SIG-M5 treated with dmso at 0.1 percent for 504 hours (cell line): ENCODE measurements at regions not wholly inside any gene's neighbourhood (a gene's known extent, or its start where the extent isn't known, plus 50 kb on each side); places are given as distances from the start of the nearest gene placed in this dataset.

Experiments
- DNase-seq: peaks from one replicate; lab custom pipeline; 2025; ENCODE audit not compliant: unreplicated experiment; lab: John Stamatoyannopoulos, UW

DNA sequence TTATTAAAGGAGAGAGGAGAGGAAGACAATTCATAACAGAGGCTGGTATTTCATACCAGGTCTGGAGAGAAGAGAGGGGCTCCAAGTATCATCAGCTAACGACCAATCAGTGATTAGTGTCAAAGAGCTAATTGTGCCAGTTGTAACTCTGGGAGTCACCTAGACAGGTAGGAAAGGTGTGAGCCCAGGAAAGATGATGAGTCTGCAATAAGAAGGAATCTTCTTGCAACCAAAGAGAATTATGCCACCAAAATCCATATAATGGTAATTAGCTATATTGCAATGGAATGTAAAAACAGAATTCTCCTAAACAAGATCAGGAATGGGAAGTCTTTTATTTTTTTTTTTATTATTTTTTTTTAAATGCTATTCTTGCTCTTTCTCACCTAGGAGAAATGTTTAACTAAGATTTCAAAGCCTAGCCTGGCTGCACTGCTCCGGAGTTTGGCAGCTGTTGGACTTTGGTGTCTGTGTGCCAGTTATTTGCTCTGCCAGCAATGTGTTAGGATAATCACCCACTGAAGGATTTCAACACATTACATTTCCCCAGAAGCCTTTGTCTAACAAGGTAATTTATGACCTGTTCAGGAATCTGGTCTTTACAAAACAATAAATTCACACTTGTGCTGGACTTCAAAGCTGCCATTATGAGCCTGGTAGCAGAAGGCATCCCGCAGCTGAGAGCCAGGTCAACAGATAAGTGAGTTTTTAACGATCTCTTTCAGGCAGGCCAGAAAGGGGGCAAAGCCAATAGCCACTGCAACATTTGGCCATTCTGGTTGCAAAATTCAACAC, 89.4 kb downstream of the FOXB1 start:
- no peak for DNase-seq

DNA sequence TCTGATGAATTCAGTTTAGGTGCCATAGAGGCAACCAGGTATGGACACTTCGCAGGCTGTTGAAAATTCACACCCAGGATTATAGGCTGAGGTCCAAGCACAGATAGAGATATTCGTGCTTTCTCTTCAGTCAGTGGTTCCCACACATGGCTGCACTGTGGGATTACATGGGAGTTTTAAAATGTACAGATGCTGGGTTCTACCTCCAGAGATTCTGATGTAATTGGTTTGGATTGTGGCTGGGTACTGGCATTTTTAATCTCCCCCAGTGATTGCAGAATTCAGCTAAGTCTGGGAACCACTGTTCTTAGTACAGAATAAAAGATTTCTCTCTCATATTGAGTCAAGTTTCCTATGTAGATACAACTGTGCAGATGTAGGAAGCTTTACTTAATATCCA, 91.6 kb downstream of the FOXB1 start:
- DNase-seq: no peak

DNA sequence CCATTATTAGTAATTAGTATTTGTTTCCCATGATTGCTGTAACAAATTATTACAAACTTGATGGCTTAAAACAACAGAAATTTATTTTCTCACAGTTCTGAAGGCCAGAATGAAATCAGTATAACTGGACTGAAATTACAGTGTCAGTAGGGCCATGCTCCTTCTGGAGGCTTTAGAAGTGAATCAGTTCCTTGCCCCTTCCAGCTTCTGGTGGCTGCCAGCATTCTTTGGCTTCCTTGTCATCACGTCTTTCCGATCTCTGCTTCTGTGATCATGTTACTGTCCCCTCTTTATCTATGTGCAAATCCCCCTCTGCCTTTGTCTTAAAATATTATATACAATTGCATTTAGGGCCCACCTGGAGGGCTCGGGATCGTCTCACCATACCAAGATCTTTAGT, 92.0 kb downstream of the FOXB1 start:
- DNase-seq: no peak

DNA sequence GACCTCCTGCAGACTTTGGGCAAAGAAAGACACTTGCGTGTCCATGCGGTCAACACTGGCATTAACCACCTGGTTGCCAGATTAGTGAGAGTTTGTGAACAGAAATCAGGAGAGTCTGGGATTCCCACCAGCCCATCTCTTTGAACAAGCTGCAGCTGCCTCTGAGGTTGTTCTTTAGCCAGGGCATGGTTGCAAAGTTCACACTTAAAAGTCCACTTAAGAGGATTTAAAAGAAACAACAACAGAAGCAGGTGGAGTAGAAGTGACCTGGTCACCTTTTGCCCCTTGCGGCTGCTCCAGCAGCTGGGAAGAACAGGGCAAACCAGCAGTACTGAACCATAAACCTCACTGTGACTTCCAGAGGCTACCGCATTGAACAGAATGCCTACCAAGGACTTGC, 97.3 kb downstream of the FOXB1 start:
- DNase-seq: no peak

DNA sequence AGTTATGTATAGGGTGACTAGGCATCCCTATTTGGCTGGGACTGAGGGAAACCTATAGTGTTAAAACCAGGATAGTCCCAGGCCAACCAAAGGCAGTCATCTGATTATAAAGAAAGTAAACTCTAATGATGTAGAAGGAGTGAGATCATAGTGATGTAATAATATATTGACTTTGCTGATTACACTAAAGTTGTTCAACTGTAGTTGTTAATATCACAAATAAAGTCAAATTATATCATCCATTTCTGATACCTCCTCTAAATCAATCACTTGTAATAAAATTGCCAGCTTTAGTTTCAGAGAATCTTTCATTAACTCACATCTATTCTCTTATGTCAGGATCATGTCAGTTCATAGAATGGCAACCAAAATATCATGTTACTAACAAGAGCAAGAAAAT, 98.6 kb downstream of the FOXB1 start:
- no peak for DNase-seq

DNA sequence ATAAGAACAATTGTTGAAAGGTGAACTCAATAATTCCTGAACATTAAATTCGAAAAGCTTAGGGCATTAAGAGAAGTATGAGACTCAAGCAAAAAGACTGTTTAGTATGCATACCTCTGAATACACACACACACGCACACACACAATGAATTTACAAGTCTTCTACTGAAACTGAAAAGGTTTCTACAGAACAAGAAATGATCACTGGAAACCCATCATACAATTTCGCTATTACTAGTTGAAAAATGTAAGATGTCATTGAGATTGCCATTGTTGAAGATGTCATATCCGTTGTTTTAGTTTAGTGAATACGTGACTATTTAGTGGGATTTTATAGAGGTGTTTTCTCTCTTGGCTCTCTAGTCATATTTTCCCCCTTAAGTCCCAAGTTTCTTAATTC, 106.8 kb downstream of the FOXB1 start:
- no peak for DNase-seq

DNA sequence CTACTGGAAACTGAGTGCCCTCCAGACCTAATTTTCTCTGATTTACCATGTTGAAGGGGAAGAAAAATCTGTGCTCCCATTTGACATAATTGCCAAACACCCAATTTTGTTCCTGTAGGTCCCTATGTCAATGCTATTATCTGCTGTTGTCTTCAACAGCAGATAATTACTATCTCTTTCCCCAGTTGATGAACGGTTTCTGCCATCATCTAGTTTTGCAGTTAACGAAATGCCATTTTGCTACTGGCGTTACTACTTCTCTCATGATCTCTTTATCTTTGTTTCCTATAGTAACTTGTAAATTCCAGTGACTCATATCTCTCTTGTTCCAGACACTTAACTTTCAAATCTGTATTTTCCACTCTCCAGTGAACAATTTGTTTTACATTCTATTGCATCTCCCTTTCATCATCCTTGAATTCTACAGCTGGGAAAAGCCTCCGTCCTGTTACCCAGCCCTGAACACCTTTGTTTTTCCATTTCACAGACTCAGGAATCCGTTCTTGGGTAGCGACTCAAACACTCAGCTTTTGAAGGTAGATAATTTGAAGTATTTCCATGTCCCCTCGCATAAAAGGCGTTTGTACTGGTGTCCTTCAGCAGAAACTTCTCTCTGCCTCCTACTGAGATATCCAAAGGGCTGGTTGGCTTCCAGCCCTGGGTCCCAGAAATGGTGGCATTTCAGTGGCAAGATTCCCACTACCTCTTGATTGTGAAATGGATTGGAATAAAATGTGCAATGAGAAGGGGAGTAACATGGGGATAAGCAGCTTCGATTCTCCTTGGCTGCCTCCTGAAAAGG, 111.7 kb downstream of the FOXB1 start:
- DNase-seq: no peak

DNA sequence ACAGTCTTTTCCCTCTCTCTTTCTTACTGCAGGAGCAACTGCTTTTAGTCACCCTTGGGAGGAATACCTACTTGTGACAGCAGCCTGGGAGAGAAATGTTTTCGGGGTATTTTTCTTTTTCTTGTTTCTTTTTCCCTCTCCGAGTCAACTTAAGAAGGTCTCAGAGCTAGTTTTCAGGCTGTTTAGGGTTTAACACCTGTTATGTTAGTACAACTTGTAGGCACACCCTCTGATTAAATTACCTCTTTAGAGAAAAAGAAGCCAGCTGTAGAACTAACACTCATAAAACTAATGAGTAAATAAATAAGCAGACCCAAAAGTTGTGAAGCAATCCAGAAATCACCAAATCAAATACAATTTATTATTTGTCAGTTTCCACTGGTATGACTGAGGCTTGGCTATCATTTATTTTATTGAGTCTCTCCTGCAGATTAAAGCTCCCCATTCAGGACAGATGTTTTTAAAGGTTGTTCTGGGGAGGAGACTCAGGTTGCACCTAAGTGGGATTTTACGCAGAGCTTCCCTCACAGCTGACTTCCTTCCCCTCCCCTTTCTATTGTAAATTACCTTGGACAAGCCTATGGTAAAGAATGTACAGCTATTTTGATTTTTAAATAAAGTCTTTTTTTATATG, 112.5 kb downstream of the FOXB1 start:
- DNase-seq: no peak

DNA sequence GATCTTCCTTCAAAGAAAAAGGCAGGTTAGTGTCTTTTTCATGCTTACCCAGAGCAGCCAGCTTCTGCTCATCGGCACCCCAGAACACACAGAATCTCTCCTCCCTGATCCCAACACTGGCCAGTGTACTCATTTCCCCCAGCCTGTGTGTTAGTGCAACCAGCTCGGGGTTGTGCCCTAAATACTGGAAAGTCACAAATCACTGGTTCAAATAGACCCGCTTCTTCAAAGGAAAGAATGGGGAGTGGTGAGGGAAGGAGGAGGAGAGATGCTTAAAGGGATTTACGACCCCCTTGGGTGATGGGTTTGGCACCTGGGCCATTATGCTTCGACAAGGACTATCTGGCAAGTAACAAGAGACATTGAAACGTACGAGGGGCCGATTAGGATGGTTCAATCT, 114.0 kb downstream of the FOXB1 start:
- no peak for DNase-seq

DNA sequence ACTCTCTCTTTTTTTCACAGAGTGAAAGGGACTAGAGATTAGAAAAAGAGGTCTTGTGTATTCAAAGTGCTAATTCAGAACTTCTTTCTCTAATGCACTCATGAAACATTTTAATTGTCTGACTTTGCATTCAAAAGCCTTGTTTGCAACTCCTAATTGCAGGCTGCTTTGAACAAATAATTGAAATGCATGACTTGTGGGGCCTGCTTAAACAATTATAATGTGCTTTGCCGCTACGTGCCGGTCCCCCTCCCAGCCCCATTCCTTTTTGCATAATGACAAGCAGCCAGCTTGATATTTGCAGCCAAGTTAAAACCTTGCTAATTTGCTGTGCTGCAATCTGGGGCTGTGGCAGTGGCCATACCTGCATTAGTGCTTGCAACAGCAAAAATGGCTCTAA, 114.5 kb downstream of the FOXB1 start:
- no peak for DNase-seq

DNA sequence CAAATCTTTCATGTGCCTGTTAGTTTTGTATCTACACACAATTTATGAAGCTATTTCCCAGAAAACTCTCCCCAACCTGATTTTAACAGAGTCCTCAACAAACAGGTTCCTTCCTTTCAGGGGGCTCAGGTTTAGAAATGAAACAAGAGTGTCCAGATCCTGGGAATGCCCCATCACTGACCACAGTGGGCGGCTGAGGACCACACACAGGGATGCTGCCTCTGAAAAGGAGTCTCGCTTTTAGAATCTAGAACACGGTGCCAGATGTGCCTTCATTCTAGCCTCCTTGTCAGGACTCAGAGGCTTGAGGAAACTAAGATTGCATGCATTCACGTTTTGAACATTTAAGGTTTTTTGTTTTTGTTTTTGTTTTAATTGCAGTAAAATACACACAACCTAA, 115.0 kb downstream of the FOXB1 start:
- no peak for DNase-seq

DNA sequence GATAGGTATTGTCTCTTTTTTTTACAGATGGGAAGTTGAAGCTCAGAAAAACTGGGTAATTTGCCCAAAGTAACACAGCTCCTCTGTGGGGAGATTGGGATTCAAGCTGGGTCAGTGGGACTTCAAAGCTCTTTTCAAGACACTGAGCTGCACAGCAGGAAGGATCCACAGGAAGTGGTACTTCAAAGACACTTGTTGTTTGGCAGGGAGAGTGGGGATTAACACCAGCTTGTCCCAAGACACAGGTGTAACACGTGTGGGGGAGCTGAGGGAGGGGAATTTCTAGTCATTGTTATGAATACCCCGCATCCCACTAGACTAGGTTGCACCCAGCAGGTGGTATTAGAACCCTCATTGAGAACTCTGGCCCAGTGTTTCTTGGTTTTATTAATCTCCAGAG, 116.0 kb downstream of the FOXB1 start:
- no peak for DNase-seq

DNA sequence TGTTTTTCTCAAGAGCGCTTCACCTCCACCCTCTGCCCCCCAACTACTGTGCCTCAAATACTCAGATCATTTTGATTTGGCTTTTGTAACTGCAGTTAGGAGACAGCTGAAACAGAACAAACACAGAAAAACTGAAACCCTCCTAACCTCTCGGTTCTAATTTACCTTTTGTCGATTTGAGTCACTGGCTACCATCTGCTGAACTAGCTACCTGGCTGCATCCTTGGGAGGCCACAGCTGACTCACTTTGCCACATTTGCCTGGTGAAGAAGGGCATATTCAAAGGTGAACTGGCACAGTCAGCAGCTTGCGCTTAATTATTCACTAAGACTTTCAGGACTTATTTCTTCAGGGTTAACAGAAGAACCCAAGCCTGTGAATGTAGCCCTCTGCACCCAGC, 117.7 kb downstream of the FOXB1 start:
- DNase-seq: no peak

DNA sequence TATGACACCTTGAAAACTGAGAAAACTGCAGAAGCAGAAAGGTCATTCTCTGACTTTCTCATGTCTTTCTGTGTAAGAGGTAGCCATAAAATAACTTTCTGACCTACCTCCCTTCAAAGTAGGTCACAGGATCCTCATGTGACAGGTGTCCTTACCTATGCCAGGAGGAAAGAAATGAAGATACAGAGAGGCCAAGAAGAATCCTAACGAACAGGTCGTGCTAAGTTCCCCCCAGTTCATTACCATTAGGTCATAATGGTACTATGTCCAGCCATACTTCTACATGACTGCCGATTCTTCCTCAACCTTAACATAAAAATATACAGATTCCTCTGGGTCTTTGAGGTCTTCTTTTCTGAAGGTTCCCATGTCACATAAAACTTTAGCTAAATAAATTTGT, 118.6 kb downstream of the FOXB1 start:
- no peak for DNase-seq

DNA sequence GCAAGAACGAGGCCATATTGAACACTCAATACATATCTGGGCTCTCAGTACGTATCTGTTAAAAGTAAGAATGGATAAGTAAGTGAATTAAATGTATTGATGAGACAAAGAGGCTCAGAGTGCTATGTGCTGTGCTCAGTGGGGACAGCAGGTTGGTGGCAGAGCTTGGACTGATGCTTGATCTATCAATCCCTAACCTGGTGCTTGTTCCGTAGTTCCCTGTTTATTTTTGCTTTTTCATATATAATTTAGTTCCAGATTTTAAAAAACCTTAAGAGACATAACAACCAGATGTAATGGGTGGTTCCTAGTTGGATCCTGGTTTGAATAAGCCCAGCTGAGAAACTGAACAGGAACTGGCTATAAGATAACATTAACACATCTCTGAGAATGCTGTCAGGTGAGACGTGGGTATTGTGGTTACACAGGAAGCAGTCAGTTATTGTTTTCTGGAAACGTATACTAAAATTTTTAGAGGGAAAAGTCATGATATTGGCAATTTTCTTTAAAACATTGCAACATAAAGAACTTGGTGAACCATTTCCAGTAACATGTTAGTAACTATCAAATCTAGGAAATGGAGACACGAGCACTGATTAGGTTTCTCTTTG, 120.5 kb downstream of the FOXB1 start:
- no peak for DNase-seq

DNA sequence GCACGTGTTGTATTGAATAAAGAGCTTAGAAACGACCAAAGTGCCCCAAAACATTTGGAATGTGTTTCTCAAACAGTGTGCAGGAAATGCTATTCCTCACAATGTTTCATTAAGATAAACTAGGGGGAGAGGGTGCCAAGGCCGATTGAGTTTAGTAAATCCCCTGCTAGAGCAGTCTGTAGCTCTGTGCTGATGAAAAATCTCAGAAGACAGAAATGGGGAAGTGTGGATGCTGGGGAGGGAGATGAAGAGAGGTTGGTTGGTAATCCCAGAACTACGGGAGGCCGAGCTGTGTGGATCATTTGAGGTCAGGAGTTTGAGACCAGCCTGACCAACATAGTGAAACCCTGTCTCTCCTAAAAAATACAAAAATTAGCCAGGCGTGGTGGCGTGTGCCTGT, 121.2 kb downstream of the FOXB1 start:
- no peak for DNase-seq

DNA sequence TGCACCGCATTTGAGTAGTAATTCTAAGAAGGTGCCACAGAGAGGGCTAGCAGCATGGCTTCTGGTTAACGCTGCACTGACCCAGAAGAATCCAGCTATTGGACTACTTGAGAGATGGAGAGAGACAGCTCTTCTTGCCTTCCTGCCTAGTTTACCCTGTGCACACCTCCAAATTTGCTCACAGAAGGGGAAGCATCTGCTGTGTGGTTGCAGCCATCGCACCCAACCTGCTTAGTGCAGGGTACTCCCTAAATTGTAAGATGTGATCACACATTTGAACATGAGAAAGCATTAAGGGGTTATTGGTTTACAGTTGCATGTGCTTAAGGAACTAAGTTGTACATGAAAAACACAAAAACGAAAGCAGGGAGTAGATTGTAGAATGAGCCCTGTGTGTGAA, 122.1 kb downstream of the FOXB1 start:
- DNase-seq: no peak

DNA sequence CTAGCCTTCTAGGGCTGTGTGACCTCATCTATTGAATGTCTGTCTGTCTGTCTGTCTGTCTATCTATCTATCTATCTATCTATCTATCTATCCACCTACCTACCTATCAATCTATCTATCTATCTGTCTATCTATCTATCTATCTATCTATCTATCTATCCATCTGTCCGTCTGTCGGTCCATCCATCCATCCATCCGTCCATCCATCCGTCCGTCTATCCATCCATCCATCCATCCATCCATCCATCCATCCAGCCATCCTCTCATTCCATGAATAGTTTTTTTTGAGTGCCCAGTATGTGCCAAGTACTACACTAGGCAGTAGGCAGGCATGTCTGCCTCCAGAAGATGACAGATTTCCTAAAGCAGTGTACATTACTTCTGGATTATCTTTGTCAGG, 122.5 kb downstream of the FOXB1 start:
- no peak for DNase-seq

DNA sequence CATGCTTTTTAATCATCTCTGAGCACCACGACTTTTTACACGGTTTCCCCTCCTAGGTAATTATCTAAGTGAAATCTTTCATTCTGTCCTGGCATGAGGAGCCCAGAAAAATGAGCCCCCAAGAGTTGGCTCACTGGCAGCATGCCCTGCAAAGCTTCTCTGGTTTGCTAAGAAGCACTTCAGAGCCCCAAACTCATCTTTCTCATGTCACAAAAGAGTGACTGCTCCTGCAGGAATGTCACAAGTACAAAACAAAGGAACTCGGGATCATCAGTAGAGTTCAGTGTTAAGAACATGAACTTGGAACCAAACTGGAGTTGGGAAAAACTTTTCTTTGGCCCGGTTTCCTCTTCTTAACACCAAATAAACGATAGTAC, 123.9 kb downstream of the FOXB1 start:
- DNase-seq: no peak

DNA sequence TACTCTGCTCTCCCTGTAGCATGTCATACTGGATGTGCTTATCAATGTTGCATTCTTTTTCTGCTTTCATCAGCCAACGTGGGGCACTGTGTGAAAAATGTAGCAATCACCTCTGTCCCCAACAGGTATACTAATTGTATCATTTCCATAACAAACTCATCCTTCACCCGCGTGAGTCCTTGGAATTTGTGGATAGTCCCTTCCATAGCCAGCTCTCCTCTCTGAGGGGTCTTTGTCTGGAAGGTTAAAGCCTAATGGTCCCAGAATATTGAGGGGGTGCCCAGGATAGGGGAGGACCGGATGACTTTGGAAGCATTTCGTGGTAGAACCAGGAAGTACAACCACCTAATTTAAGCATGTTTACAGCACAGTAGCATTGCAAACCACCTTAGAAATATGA, 124.6 kb downstream of the FOXB1 start:
- no peak for DNase-seq

DNA sequence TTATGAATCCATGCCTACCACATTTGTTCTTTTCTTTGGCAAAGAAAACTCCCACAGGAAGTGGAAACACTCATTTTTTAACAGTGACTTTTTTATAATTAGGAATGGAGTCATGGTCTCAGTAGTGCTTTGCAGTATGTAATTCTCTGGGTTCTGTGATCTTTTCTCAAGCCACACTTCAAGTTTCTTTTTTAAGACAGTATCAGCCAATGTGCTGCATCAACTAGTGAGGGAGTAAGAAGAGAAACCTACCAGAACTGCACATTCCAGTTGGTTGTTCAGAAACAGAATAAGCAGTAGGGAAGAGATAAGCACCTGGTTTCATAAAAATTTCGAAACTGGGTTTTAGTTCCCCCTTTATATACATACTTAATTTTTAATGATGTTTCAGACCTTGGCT, 126.3 kb downstream of the FOXB1 start:
- no peak for DNase-seq

DNA sequence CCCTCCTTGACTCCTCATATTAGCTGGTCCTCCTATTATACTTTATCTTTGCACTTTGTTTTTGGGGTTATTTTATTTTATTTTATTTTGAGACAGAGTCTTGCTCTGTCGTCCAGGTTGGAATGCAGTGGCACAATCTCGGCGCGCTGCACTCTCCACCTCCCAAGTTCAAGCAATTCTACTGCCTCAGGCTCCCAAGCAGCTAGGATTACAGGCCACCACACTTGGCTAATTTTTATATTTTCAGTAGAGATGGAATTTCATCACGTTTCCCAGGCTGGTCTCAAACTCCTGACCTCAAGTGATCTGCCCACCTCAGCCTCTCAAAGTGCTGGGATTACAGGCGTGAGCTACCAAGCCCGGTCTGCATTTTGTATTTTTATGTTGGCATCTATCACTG, 126.7 kb downstream of the FOXB1 start:
- DNase-seq: no peak
